SK-N-SH (cell line): ENCODE measurements at regions not wholly inside any gene's neighbourhood (a gene's known extent, or its start where the extent isn't known, plus 50 kb on each side); places are given as distances from the start of the nearest gene placed in this dataset.

Experiments
- CTCF ChIA-PET: fragments of 300-600, 350-600 bp; formaldehyde crosslinking; extraction: SDS; loops from one replicate; lab custom pipeline; 2021; lab: Yijun Ruan, JAX
- POLR2A ChIA-PET: fragments of 350-600 bp; sonication (Branson Sonifier 250); formaldehyde crosslinking; extraction: SDS; loops from one replicate; lab custom pipeline; 2020; ENCODE audit warnings: antibody characterized with exemption, inconsistent platforms; lab: Yijun Ruan, JAX
- DNase-seq: peaks from one replicate; pipeline ENCODE4 v3.0.0; 2012
- H2AFZ ChIP-seq: fragments of 200-600 bp; sonication (generic); 2 replicates; pipeline ENCODE4 v1.8.1; 2016; ENCODE audit warnings: antibody characterized with exemption, mild to moderate bottlenecking, low read depth
- H3F3A ChIP-seq: fragments of 200-600 bp; sonication (generic); replicated peaks from 2 replicates; pipeline ENCODE3; 2016; ENCODE audit warnings: antibody characterized with exemption, mild to moderate bottlenecking; ENCODE audit not compliant: insufficient read depth
- H3K27ac ChIP-seq, 2 experiments: fragments of 200-500 bp in 1 of 2; fragments of 200-600 bp in 1 of 2; sonication (Bioruptor generic) in 1 of 2; sonication (generic), shearing (Covaris generic) in 1 of 2; 2 replicates each; pipeline versions ENCODE4 v1.5.1 to v1.6.1; 2014 to 2016; ENCODE audit warnings: low read depth in 2 of 2, inconsistent platforms in 1 of 2, low read length in 1 of 2, mild to moderate bottlenecking in 1 of 2, mixed read lengths in 1 of 2
- H3K27me3 ChIP-seq: fragments of 200-600 bp; sonication (generic), shearing (Covaris generic); 2 replicates; pipeline ENCODE4 v1.6.1; 2016; ENCODE audit warnings: mixed run types; ENCODE audit not compliant: insufficient read depth
- H3K36me3 ChIP-seq, 2 experiments: fragments of 200-500 bp in 1 of 2; fragments of 200-600 bp in 1 of 2; sonication (Bioruptor generic) in 1 of 2; sonication (generic) in 1 of 2; replicated peaks in 1 of 2; 2 replicates each; pipeline versions ENCODE3 to v1.5.1; 2014 to 2016; ENCODE audit warnings: low read length in 1 of 2, mild to moderate bottlenecking in 1 of 2; ENCODE audit not compliant: insufficient read depth in 2 of 2, control insufficient read depth in 1 of 2
- H3K4me1 ChIP-seq, 2 experiments: fragments of 200-500 bp in 1 of 2; fragments of 200-600 bp in 1 of 2; sonication (Bioruptor generic) in 1 of 2; sonication (generic), shearing (Covaris generic) in 1 of 2; 2 replicates each; pipeline versions ENCODE4 v1.5.1 to v1.6.1; 2014 to 2016; ENCODE audit warnings: low read depth in 1 of 2, low read length in 1 of 2, mixed run types in 1 of 2; ENCODE audit not compliant: insufficient read depth in 2 of 2, control insufficient read depth in 1 of 2
- H3K4me2 ChIP-seq: fragments of 200-600 bp; sonication (generic), shearing (Covaris generic); 2 replicates; pipeline ENCODE4 v1.6.1; 2017; ENCODE audit warnings: mixed run types
- H3K4me3 ChIP-seq, 2 experiments: fragments of 200-500 bp in 1 of 2; fragments of 200-600 bp in 1 of 2; sonication (Bioruptor generic) in 1 of 2; sonication (generic), shearing (Covaris generic) in 1 of 2; 2 replicates each; pipeline versions ENCODE4 v1.5.1 to v1.8.1; 2014 to 2016; ENCODE audit warnings: low read depth in 2 of 2, inconsistent platforms in 1 of 2, low read length in 1 of 2, mild to moderate bottlenecking in 1 of 2, mixed read lengths in 1 of 2, moderate library complexity in 1 of 2
- H3K79me2 ChIP-seq: fragments of 200-600 bp; sonication (generic); 2 replicates; pipeline ENCODE4 v1.8.1; 2017; ENCODE audit warnings: mild to moderate bottlenecking; ENCODE audit not compliant: insufficient read depth
- H3K9ac ChIP-seq: fragments of 200-600 bp; sonication (generic); 2 replicates; pipeline ENCODE4 v1.6.1; 2017; ENCODE audit warnings: mixed run types
- H3K9me2 ChIP-seq: fragments of 200-600 bp; sonication (generic); 2 replicates; pipeline ENCODE4 v1.6.1; 2017; ENCODE audit warnings: mixed run types
- H3K9me3 ChIP-seq: fragments of 200-600 bp; sonication (generic); 2 replicates; pipeline ENCODE4 v1.6.1; 2017; ENCODE audit warnings: mixed run types, mild to moderate bottlenecking, moderate library complexity
- H4K20me1 ChIP-seq: fragments of 200-600 bp; sonication (generic); 2 replicates; pipeline ENCODE4 v1.6.1; 2017; ENCODE audit warnings: mild to moderate bottlenecking, mixed run types; ENCODE audit not compliant: insufficient read depth
- CHD2 ChIP-seq: fragments of 150-350 bp; IDR thresholded peaks from 2 replicates; pipeline ENCODE4 v1.6.1; 2018; ENCODE audit warnings: low read length; ENCODE audit not compliant: partially characterized antibody
- EP300 ChIP-seq, 2 experiments: IDR thresholded peaks; 2 replicates each; pipeline versions ENCODE4 v1.4.0 to v1.6.1; 2012; ENCODE audit warnings: borderline replicate concordance in 1 of 2, low read depth in 1 of 2, low read length in 1 of 2
- EZH2phosphoT487 ChIP-seq: fragments of 200-600 bp; sonication (generic); IDR thresholded peaks from 2 replicates; pipeline ENCODE4 v1.6.1; 2017; ENCODE audit warnings: low read depth, mixed run types, mild to moderate bottlenecking, antibody characterized with exemption, moderate library complexity, borderline replicate concordance
- FOXJ3 ChIP-seq: sonication (generic); formaldehyde crosslinking; IDR thresholded peaks from 2 replicates; pipeline ENCODE4 v1.5.1; 2020; ENCODE audit warnings: mild to moderate bottlenecking, missing genetic modification reagents
- GABPA ChIP-seq: IDR thresholded peaks from 2 replicates; pipeline ENCODE4 v1.4.0; 2012; ENCODE audit warnings: low read depth, mild to moderate bottlenecking
- GATA2 ChIP-seq: sonication (generic); formaldehyde crosslinking; IDR thresholded peaks from 2 replicates; pipeline ENCODE4 v1.5.0; 2020; ENCODE audit warnings: mild to moderate bottlenecking, missing genetic modification reagents
- JUND ChIP-seq: IDR thresholded peaks from 2 replicates; pipeline ENCODE4 v1.4.0; 2012
- POLR2AphosphoS5 ChIP-seq: IDR thresholded peaks from 2 replicates; pipeline ENCODE4 v1.6.1; 2012; ENCODE audit warnings: low read depth, low read length
- RCOR1 ChIP-seq: fragments of 150-350 bp; IDR thresholded peaks from 2 replicates; pipeline ENCODE4 v1.6.1; 2017; ENCODE audit warnings: antibody characterized with exemption, low read length
- RFX5 ChIP-seq: IDR thresholded peaks from 2 replicates; pipeline ENCODE4 v1.6.1; 2012; ENCODE audit warnings: mild to moderate bottlenecking, improper control_type of control experiment, low read length
- RXRA ChIP-seq: IDR thresholded peaks from 2 replicates; pipeline ENCODE4 v1.4.0; 2012; ENCODE audit warnings: low read depth, mild to moderate bottlenecking, borderline replicate concordance
- SIN3A ChIP-seq: IDR thresholded peaks from 2 replicates; pipeline ENCODE4 v1.6.1; 2012; ENCODE audit warnings: low read depth, mild to moderate bottlenecking, low read length, moderate library complexity, borderline replicate concordance
- SMC3 ChIP-seq: IDR thresholded peaks from 2 replicates; pipeline ENCODE4 v1.6.1; 2012; ENCODE audit warnings: low read depth, low read length, improper control_type of control experiment
- TAF1 ChIP-seq: IDR thresholded peaks from 2 replicates; pipeline ENCODE4 v1.6.1; 2012; ENCODE audit warnings: low read depth, mild to moderate bottlenecking, low read length, moderate library complexity, borderline replicate concordance
- YY1 ChIP-seq: IDR thresholded peaks from 2 replicates; pipeline ENCODE4 v1.4.0; 2012; ENCODE audit warnings: low read depth, mild to moderate bottlenecking
- WGBS: methylation state at CpG from one replicate; pipeline ENCODE4 v1.1.6; 2017; ENCODE audit warnings: low lambda C conversion rate; 5-methylcytosine and 5-hydroxymethylcytosine counted together
- TF ChIP-seq, protein P1 (sequence below): IDR thresholded peaks from 2 replicates; pipeline ENCODE4; 2012
- TF ChIP-seq, protein P2 (sequence below): IDR thresholded peaks from 2 replicates; pipeline ENCODE4 v1.6.1; 2012; ENCODE audit warnings: mild to moderate bottlenecking, low read depth, low read length, moderate library complexity
- TF ChIP-seq, protein P3 (sequence below): fragments of 200-600 bp; sonication (generic); IDR thresholded peaks from 2 replicates; pipeline ENCODE4 v1.6.1; 2017; ENCODE audit warnings: antibody characterized with exemption, mild to moderate bottlenecking, moderate library complexity
- TF ChIP-seq, protein P4 (sequence below): IDR thresholded peaks from 2 replicates; pipeline ENCODE4 v1.4.0; 2012; ENCODE audit warnings: low read depth

DNA sequence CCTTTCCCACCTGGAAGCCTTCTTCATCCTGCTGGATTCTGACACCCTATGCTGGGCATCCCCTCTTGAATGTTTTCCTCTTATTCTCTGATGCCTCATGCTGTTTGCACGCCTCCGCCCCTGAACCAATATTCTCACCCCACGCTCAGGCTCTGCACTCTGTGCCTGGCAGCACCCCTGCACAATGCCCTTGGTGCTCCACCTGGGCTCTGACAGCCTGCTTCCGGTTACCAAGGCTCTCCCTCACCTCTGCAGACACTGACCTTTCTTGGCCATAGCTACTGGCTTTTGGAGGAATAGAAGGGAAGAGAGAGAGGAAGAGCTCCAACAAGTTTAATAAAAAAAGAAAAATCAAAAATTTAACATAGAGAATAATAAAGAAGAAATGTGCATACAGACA is 108.7 kb upstream of the SHB start:
- Histone ChIP-seq H3K4me3 (no peak overlapping the region), H3K79me2 (no peaks in the 10 kb centered on the region), H4K20me1 (no peaks in the 10 kb centered on the region), H2AFZ (no peak overlapping the region), H3K9me3 (no peaks in the 10 kb centered on the region), H3K4me2 (no peak overlapping the region), H3F3A (no peaks in the 10 kb centered on the region), H3K9me2 (no peaks in the 10 kb centered on the region), H3K9ac (no peak overlapping the region), H3K27me3 (no peaks in the 10 kb centered on the region; the same call in 1 of the 2 replicates), H3K36me3 (no peaks in the 10 kb centered on the region), H3K27ac (no peak overlapping the region), H3K4me1 (peaks cover 0 to 3% of the 10 kb centered on the region in 2 experiments; a peak in 1 of 4 replicates)
- DNase-seq, result no peak
- CTCF ChIA-PET, result interaction anchor here (0.6 to 3.7 kb wide), 3 partner anchors 17 to 85 kb away, joined by 3 to 19 read pairs (median 4); no protein-coding TSS in a partner anchor
- POLR2A ChIA-PET, result no interaction called here
- WGBS, result 67% methylated on average over 4 of the region's 4 CpGs
- TF ChIP-seq TAF1, result no peak
- TF ChIP-seq, protein P1, sequence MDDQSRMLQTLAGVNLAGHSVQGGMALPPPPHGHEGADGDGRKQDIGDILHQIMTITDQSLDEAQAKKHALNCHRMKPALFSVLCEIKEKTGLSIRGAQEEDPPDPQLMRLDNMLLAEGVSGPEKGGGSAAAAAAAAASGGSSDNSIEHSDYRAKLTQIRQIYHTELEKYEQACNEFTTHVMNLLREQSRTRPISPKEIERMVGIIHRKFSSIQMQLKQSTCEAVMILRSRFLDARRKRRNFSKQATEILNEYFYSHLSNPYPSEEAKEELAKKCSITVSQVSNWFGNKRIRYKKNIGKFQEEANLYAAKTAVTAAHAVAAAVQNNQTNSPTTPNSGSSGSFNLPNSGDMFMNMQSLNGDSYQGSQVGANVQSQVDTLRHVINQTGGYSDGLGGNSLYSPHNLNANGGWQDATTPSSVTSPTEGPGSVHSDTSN, result no peak
- TF ChIP-seq RCOR1, result no peak
- no peak for TF ChIP-seq RXRA
- TF ChIP-seq SMC3, result no peak
- TF ChIP-seq GABPA, result no peak
- TF ChIP-seq, protein P2, sequence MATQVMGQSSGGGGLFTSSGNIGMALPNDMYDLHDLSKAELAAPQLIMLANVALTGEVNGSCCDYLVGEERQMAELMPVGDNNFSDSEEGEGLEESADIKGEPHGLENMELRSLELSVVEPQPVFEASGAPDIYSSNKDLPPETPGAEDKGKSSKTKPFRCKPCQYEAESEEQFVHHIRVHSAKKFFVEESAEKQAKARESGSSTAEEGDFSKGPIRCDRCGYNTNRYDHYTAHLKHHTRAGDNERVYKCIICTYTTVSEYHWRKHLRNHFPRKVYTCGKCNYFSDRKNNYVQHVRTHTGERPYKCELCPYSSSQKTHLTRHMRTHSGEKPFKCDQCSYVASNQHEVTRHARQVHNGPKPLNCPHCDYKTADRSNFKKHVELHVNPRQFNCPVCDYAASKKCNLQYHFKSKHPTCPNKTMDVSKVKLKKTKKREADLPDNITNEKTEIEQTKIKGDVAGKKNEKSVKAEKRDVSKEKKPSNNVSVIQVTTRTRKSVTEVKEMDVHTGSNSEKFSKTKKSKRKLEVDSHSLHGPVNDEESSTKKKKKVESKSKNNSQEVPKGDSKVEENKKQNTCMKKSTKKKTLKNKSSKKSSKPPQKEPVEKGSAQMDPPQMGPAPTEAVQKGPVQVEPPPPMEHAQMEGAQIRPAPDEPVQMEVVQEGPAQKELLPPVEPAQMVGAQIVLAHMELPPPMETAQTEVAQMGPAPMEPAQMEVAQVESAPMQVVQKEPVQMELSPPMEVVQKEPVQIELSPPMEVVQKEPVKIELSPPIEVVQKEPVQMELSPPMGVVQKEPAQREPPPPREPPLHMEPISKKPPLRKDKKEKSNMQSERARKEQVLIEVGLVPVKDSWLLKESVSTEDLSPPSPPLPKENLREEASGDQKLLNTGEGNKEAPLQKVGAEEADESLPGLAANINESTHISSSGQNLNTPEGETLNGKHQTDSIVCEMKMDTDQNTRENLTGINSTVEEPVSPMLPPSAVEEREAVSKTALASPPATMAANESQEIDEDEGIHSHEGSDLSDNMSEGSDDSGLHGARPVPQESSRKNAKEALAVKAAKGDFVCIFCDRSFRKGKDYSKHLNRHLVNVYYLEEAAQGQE, result no peak
- no peak for TF ChIP-seq EP300 (IDR thresholded peaks at IDR 0.05; ENCODE audit: borderline replicate concordance in 1 of 2, low read depth in 1 of 2, low read length in 1 of 2)
- TF ChIP-seq, protein P3, sequence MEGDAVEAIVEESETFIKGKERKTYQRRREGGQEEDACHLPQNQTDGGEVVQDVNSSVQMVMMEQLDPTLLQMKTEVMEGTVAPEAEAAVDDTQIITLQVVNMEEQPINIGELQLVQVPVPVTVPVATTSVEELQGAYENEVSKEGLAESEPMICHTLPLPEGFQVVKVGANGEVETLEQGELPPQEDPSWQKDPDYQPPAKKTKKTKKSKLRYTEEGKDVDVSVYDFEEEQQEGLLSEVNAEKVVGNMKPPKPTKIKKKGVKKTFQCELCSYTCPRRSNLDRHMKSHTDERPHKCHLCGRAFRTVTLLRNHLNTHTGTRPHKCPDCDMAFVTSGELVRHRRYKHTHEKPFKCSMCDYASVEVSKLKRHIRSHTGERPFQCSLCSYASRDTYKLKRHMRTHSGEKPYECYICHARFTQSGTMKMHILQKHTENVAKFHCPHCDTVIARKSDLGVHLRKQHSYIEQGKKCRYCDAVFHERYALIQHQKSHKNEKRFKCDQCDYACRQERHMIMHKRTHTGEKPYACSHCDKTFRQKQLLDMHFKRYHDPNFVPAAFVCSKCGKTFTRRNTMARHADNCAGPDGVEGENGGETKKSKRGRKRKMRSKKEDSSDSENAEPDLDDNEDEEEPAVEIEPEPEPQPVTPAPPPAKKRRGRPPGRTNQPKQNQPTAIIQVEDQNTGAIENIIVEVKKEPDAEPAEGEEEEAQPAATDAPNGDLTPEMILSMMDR, result no peak
- no peak for TF ChIP-seq FOXJ3
- no peak for TF ChIP-seq GATA2
- TF ChIP-seq, protein P4, sequence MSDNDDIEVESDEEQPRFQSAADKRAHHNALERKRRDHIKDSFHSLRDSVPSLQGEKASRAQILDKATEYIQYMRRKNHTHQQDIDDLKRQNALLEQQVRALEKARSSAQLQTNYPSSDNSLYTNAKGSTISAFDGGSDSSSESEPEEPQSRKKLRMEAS, result no peak
- TF ChIP-seq CHD2, result no peak
- TF ChIP-seq YY1, result no peak
- no peak for TF ChIP-seq EZH2phosphoT487
- no peak for TF ChIP-seq JUND
- no peak for TF ChIP-seq SIN3A
- no peak for TF ChIP-seq POLR2AphosphoS5
- TF ChIP-seq RFX5, result no peak
